ENCODE measurements at regions not wholly inside any gene's neighbourhood (a gene's known extent, or its start where the extent isn't known, plus 50 kb on each side); places are given as distances from the start of the nearest gene placed in this dataset.

- Histone ChIP-seq H2AFZ (ENCODE audit: low read length) (no peak overlapping the region), H2BK120ac (ENCODE audit: low read depth, low read length) (no peak overlapping the region), H2BK15ac (ENCODE audit: low read length) (no peak overlapping the region), H3K4me2 (ENCODE audit: insufficient read depth, low read length, poor library complexity, severe bottlenecking) (no peak overlapping the region), H4K91ac (ENCODE audit: low read depth, low read length, poor library complexity) (no peak overlapping the region), H3K4me1 (ENCODE audit: control insufficient read depth in 2 of 2, insufficient read depth in 1 of 2, low read depth in 1 of 2, low read length in 2 of 2) (no peaks in the 10 kb centered on the region), H3K14ac (ENCODE audit: low read length) (no peak overlapping the region), H3K27me3 (ENCODE audit: control insufficient read depth in 3 of 3, insufficient read depth in 3 of 3, low read depth in 1 of 3, low read length in 3 of 3) (no peaks in the 10 kb centered on the region), H4K8ac (ENCODE audit: low read depth, low read length) (no peak overlapping the region), H3K36me3 (replicated peaks in 1 of 2; ENCODE audit: control insufficient read depth in 2 of 2, insufficient read depth in 2 of 2, low read length in 2 of 2) (no peaks in the 10 kb centered on the region), H3K4ac (ENCODE audit: low read length) (no peak overlapping the region), H3K9ac (ENCODE audit: low read depth, low read length, poor library complexity) (no peak overlapping the region), H2BK5ac (ENCODE audit: low read length) (no peak overlapping the region), H3K23ac (ENCODE audit: low read depth, low read length, poor library complexity) (no peak overlapping the region), H3K27ac (replicated peaks; ENCODE audit: low read length) (no peak overlapping the region), H2AK5ac (ENCODE audit: low read depth, low read length) (no peak overlapping the region), H3K79me1 (ENCODE audit: low read depth, low read length) (no peaks in the 10 kb centered on the region), H3K4me3 (ENCODE audit: low read length in 2 of 2) (no peak overlapping the region), H3K9me3 (replicated peaks in 1 of 2; ENCODE audit: control insufficient read depth in 2 of 2, insufficient read depth in 1 of 2, low read depth in 1 of 2, low read length in 2 of 2) (peaks cover 0 to 4% of the 10 kb centered on the region in 2 donors), H3K18ac (ENCODE audit: low read length) (no peak overlapping the region), H2BK12ac (ENCODE audit: low read length) (no peak overlapping the region)
- DNase-seq (ENCODE audit: low spot score) = no peak
Measured at GRCh38 chr12:83361071-83361470, 674.4 kb downstream of the TMTC2 start.

GRCh38 chr12:83349907-83350611 lies 663.4 kb downstream of the TMTC2 start:
- Histone ChIP-seq H3K18ac (ENCODE audit: low read length) (no peak overlapping the region), H2BK15ac (ENCODE audit: low read length) (no peak overlapping the region), H3K36me3 (replicated peaks in 1 of 2; ENCODE audit: control insufficient read depth in 2 of 2, insufficient read depth in 2 of 2, low read length in 2 of 2) (no peaks in the 10 kb centered on the region), H2BK12ac (ENCODE audit: low read length) (no peak overlapping the region), H2AFZ (ENCODE audit: low read length) (no peak overlapping the region), H2AK5ac (ENCODE audit: low read depth, low read length) (no peak overlapping the region), H2BK120ac (ENCODE audit: low read depth, low read length) (no peak overlapping the region), H3K4me3 (ENCODE audit: low read length in 2 of 2) (no peak overlapping the region), H3K23ac (ENCODE audit: low read depth, low read length, poor library complexity) (no peak overlapping the region), H3K4me1 (ENCODE audit: control insufficient read depth in 2 of 2, insufficient read depth in 1 of 2, low read depth in 1 of 2, low read length in 2 of 2) (peaks cover 4 to 5% of the 10 kb centered on the region in 2 donors), H3K27me3 (ENCODE audit: control insufficient read depth in 3 of 3, insufficient read depth in 3 of 3, low read depth in 1 of 3, low read length in 3 of 3) (no peaks in the 10 kb centered on the region), H3K27ac (replicated peaks; ENCODE audit: low read length) (no peak overlapping the region), H4K91ac (ENCODE audit: low read depth, low read length, poor library complexity) (no peak overlapping the region), H4K8ac (ENCODE audit: low read depth, low read length) (no peak overlapping the region), H3K79me1 (ENCODE audit: low read depth, low read length) (no peaks in the 10 kb centered on the region), H3K4ac (ENCODE audit: low read length) (no peak overlapping the region), H2BK5ac (ENCODE audit: low read length) (no peak overlapping the region), H3K9me3 (replicated peaks in 1 of 2; ENCODE audit: control insufficient read depth in 2 of 2, insufficient read depth in 1 of 2, low read depth in 1 of 2, low read length in 2 of 2) (no peaks in the 10 kb centered on the region), H3K14ac (ENCODE audit: low read length) (no peak overlapping the region), H3K4me2 (ENCODE audit: insufficient read depth, low read length, poor library complexity, severe bottlenecking) (no peak overlapping the region), H3K9ac (ENCODE audit: low read depth, low read length, poor library complexity) (no peak overlapping the region)
- DNase-seq (ENCODE audit: low spot score) = no peak
- WGBS, 2 donors (ENCODE audit: extremely low coverage in 2 of 2, insufficient read length in 2 of 2, insufficient replicate concordance in 1 of 2) = no CpG with 5 or more reads among the region's 4 CpGs

- Histone ChIP-seq H3K27me3 (ENCODE audit: control insufficient read depth in 3 of 3, insufficient read depth in 3 of 3, low read depth in 1 of 3, low read length in 3 of 3) (no peaks in the 10 kb centered on the region), H2BK12ac (ENCODE audit: low read length) (no peak overlapping the region), H2AK5ac (ENCODE audit: low read depth, low read length) (no peak overlapping the region), H4K91ac (ENCODE audit: low read depth, low read length, poor library complexity) (no peak overlapping the region), H3K4me1 (ENCODE audit: control insufficient read depth in 2 of 2, insufficient read depth in 1 of 2, low read depth in 1 of 2, low read length in 2 of 2) (peaks cover 5 to 8% of the 10 kb centered on the region in 2 donors), H3K79me1 (ENCODE audit: low read depth, low read length) (no peaks in the 10 kb centered on the region), H3K23ac (ENCODE audit: low read depth, low read length, poor library complexity) (no peak overlapping the region), H3K36me3 (replicated peaks in 1 of 2; ENCODE audit: control insufficient read depth in 2 of 2, insufficient read depth in 2 of 2, low read length in 2 of 2) (no peaks in the 10 kb centered on the region), H2AFZ (ENCODE audit: low read length) (no peak overlapping the region), H3K9ac (ENCODE audit: low read depth, low read length, poor library complexity) (no peak overlapping the region), H2BK120ac (ENCODE audit: low read depth, low read length) (no peak overlapping the region), H2BK15ac (ENCODE audit: low read length) (no peak overlapping the region), H3K9me3 (replicated peaks in 1 of 2; ENCODE audit: control insufficient read depth in 2 of 2, insufficient read depth in 1 of 2, low read depth in 1 of 2, low read length in 2 of 2) (peaks cover 0 to 25% of the 10 kb centered on the region in 2 donors), H4K8ac (ENCODE audit: low read depth, low read length) (no peak overlapping the region), H2BK5ac (ENCODE audit: low read length) (no peak overlapping the region), H3K14ac (ENCODE audit: low read length) (no peak overlapping the region), H3K18ac (ENCODE audit: low read length) (no peak overlapping the region), H3K27ac (replicated peaks; ENCODE audit: low read length) (no peak overlapping the region), H3K4me3 (ENCODE audit: low read length in 2 of 2) (no peak overlapping the region), H3K4ac (ENCODE audit: low read length) (no peak overlapping the region), H3K4me2 (ENCODE audit: insufficient read depth, low read length, poor library complexity, severe bottlenecking) (no peak overlapping the region)
- no peak for DNase-seq (ENCODE audit: low spot score)
Measured at GRCh38 chr12:83346333-83346732, 659.6 kb downstream of the TMTC2 start.

GRCh38 chr12:83343767-83344166 lies 657.1 kb downstream of the TMTC2 start:
- H2AFZ ChIP-seq (ENCODE audit: low read length) = no peak overlapping the region

More at GRCh38 chr12:83343767-83344166, 657.1 kb downstream of the TMTC2 start:
- H3K27me3 ChIP-seq (ENCODE audit: control insufficient read depth in 3 of 3, insufficient read depth in 3 of 3, low read depth in 1 of 3, low read length in 3 of 3) = no peaks in the 10 kb centered on the region
- H4K91ac ChIP-seq (ENCODE audit: low read depth, low read length, poor library complexity) = no peak overlapping the region
- H3K14ac ChIP-seq (ENCODE audit: low read length) = no peak overlapping the region
- no peak overlapping the region for H3K18ac ChIP-seq (ENCODE audit: low read length)
- H2BK5ac ChIP-seq (ENCODE audit: low read length) = no peak overlapping the region
- H4K8ac ChIP-seq (ENCODE audit: low read depth, low read length) = no peak overlapping the region
- no peak overlapping the region for H2BK120ac ChIP-seq (ENCODE audit: low read depth, low read length)
- no peak overlapping the region for H3K4ac ChIP-seq (ENCODE audit: low read length)
- no peak overlapping the region for H3K4me2 ChIP-seq (ENCODE audit: insufficient read depth, low read length, poor library complexity, severe bottlenecking)
- peaks cover 0 to 30% of the 10 kb centered on the region in 2 donors for H3K9me3 ChIP-seq (replicated peaks in 1 of 2; ENCODE audit: control insufficient read depth in 2 of 2, insufficient read depth in 1 of 2, low read depth in 1 of 2, low read length in 2 of 2)
- DNase-seq (ENCODE audit: low spot score) = no peak
- H2BK12ac ChIP-seq (ENCODE audit: low read length) = no peak overlapping the region
- no peak overlapping the region for H3K4me3 ChIP-seq (ENCODE audit: low read length in 2 of 2)
- peaks cover 2 to 8% of the 10 kb centered on the region in 2 donors for H3K4me1 ChIP-seq (ENCODE audit: control insufficient read depth in 2 of 2, insufficient read depth in 1 of 2, low read depth in 1 of 2, low read length in 2 of 2)
- H2BK15ac ChIP-seq (ENCODE audit: low read length) = no peak overlapping the region
- H3K36me3 ChIP-seq (replicated peaks in 1 of 2; ENCODE audit: control insufficient read depth in 2 of 2, insufficient read depth in 2 of 2, low read length in 2 of 2) = no peaks in the 10 kb centered on the region
- H2AK5ac ChIP-seq (ENCODE audit: low read depth, low read length) = no peak overlapping the region
- no peak overlapping the region for H3K9ac ChIP-seq (ENCODE audit: low read depth, low read length, poor library complexity)
- H3K79me1 ChIP-seq (ENCODE audit: low read depth, low read length) = no peaks in the 10 kb centered on the region
- H3K23ac ChIP-seq (ENCODE audit: low read depth, low read length, poor library complexity) = no peak overlapping the region
- no peak overlapping the region for H3K27ac ChIP-seq (replicated peaks; ENCODE audit: low read length)

Measured in neuronal stem cell (in vitro differentiated cells).